Stimulated activated memory B cell treated with anti-CD40 and anti-IgM and Interleukin-4, amounts not matched to agents 10 μg/mL and 1 μg/mL and 100 μg/mL, for 72 hours (primary cell): ENCODE measurements at regions not wholly inside any gene's neighbourhood (a gene's known extent, or its start where the extent isn't known, plus 50 kb on each side); places are given as distances from the start of the nearest gene placed in this dataset.
"Not testable (repeated sequence)": the region's sequence is repeated elsewhere in the genome, so short reads cannot be mapped to it uniquely, and the experiment has no call there.

Source experiments
- ATAC-seq: fragments of 150-1000 bp; cut with Tn5 transposase; 2 replicates; pipeline ENCODE4 v1.10.0; 2021
- H3K27ac Mint-ChIP-seq: one replicate; pipeline ENCODE4 v1.8.0; 2022; ENCODE audit warnings: mild to moderate bottlenecking, mixed read lengths
- H3K27me3 Mint-ChIP-seq: one replicate; pipeline ENCODE4 v1.8.0; 2022; ENCODE audit warnings: mixed read lengths
- H3K36me3 Mint-ChIP-seq: one replicate; pipeline ENCODE4 v1.8.0; 2022; ENCODE audit warnings: mixed read lengths
- H3K4me1 Mint-ChIP-seq: one replicate; pipeline ENCODE4 v1.8.0; 2022; ENCODE audit warnings: mixed read lengths
- H3K4me3 Mint-ChIP-seq: one replicate; pipeline ENCODE4 v1.8.0; 2022; ENCODE audit warnings: mild to moderate bottlenecking, moderate library complexity, mixed read lengths
- H3K9me3 Mint-ChIP-seq: one replicate; pipeline ENCODE4 v1.8.0; 2022; ENCODE audit warnings: mixed read lengths

GRCh38 chr10:65413001-65413400 is 1512.8 kb upstream of the LRRTM3 start:
- no peak overlapping the region for H3K4me3 Mint-ChIP-seq
- ATAC-seq, result no peak

GRCh38 chr10:65415318-65415717 is 1510.5 kb upstream of the LRRTM3 start:
- Mint-ChIP-seq H3K4me1 (no peaks in the 10 kb centered on the region), H3K27ac (no peak overlapping the region), H3K36me3 (no peaks in the 10 kb centered on the region), H3K27me3 (no peaks in the 10 kb centered on the region), H3K9me3 (peaks cover 7% of the 10 kb centered on the region), H3K4me3 (no peak overlapping the region)
- ATAC-seq, result no peak

More at GRCh38 chr10:65413001-65413400, 1512.8 kb upstream of the LRRTM3 start:
- Mint-ChIP-seq H3K36me3 (no peaks in the 10 kb centered on the region), H3K27me3 (no peaks in the 10 kb centered on the region), H3K27ac (no peak overlapping the region), H3K9me3 (peaks cover 10% of the 10 kb centered on the region), H3K4me1 (no peaks in the 10 kb centered on the region)

DNA sequence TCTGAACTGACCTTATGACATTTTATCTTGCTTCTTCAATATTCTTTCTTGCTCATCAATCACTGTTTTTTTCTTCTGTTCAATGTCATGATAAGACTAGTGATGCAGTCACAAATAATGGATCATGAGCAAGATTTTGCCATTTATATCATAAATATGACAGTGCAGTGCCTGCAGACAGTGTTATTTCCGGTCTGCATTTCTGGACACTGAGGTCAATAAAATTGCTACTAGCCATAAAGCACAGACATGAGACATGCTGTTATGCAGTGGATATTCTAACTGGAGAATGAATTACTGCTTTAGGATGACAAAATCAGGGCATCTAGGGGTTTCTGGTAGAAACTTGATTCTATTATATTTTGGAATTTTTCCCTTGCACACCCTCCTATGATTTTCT is 1509.7 kb upstream of the LRRTM3 start:
- H3K36me3 Mint-ChIP-seq, result no peaks in the 10 kb centered on the region
- no peaks in the 10 kb centered on the region for H3K4me1 Mint-ChIP-seq
- H3K27ac Mint-ChIP-seq, result no peak overlapping the region
- no peak overlapping the region for H3K4me3 Mint-ChIP-seq
- H3K27me3 Mint-ChIP-seq, result no peaks in the 10 kb centered on the region
- peaks cover 7% of the 10 kb centered on the region for H3K9me3 Mint-ChIP-seq
- no peak for ATAC-seq

GRCh38 chr10:65419629-65420028 is 1506.2 kb upstream of the LRRTM3 start:
- Mint-ChIP-seq H3K36me3 (no peaks in the 10 kb centered on the region), H3K27me3 (no peaks in the 10 kb centered on the region), H3K4me3 (no peak overlapping the region), H3K9me3 (peaks cover 9% of the 10 kb centered on the region), H3K27ac (no peak overlapping the region), H3K4me1 (no peaks in the 10 kb centered on the region)
- no peak for ATAC-seq

DNA sequence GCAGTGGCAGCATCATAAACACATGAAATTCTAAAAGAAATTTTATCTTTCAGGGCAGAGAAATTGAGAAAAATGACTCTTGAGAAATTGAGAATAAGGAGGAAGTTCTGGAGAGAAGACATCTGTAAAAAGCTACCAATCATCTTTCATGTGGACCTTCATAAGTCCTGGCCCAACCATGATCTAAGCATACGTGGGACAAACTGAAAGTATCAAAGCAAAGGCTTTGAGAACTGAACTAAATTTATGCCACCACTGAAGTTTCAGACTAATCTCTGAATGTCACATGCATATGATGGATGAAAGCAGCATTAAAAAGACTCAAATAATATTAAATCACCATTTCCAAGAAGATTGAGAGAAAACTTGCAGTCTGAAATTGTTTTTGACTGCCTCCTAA is 1502.8 kb upstream of the LRRTM3 start:
- Mint-ChIP-seq H3K27me3 (no peaks in the 10 kb centered on the region), H3K36me3 (no peaks in the 10 kb centered on the region), H3K27ac (no peak overlapping the region), H3K9me3 (peaks cover 5% of the 10 kb centered on the region), H3K4me3 (no peak overlapping the region), H3K4me1 (no peaks in the 10 kb centered on the region)
- ATAC-seq, result no peak

DNA sequence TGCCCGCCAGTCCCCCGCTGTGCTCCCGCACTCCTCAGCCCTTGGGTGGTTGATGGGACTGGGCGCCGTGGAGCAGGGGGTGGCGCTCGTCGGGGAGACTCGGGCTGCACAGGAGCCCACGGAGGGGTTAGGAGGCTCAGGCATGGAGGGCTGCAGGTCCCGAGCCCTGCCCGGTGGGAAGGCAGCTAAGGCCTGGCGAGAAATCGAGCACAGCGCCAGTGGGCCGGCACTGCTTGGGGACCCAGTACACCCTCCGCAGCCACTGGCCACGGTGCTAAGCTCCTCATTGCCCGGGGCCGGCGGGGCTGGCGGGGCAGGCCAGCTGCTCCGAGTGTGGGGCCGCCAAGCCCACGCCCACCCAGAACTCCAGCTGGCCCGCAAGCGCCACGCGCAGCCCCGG is 1496.5 kb upstream of the LRRTM3 start:
- not testable (repeated sequence) for ATAC-seq

DNA sequence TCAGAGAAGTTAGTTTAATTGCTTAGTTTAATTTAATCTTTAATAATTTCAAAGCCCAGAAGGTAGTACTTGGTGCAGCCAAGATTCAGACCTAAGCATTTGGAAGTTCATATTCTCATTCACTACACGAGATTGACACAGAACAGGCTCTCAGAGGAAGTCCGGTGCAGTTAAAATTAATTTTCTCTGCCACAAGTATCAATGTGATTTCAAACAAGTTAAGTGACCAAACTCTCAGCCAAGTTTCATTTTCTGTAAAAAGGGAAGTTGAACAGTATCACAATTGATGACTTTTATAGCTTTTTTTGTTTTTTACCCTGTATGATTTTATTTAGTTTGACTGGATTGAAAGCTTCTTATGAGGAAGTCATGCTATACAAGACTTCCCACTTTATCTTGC is 1494.9 kb upstream of the LRRTM3 start:
- Mint-ChIP-seq H3K27ac (no peak overlapping the region), H3K36me3 (no peaks in the 10 kb centered on the region), H3K4me3 (no peak overlapping the region), H3K27me3 (no peaks in the 10 kb centered on the region), H3K9me3 (peaks cover 2% of the 10 kb centered on the region), H3K4me1 (no peaks in the 10 kb centered on the region)
- ATAC-seq, result no peak

More for the DNA sequence above, 1496.5 kb upstream of the LRRTM3 start:
- not testable (repeated sequence) for H3K27me3 Mint-ChIP-seq, H3K36me3 Mint-ChIP-seq, H3K27ac Mint-ChIP-seq, H3K4me1 Mint-ChIP-seq, H3K9me3 Mint-ChIP-seq, H3K4me3 Mint-ChIP-seq

DNA sequence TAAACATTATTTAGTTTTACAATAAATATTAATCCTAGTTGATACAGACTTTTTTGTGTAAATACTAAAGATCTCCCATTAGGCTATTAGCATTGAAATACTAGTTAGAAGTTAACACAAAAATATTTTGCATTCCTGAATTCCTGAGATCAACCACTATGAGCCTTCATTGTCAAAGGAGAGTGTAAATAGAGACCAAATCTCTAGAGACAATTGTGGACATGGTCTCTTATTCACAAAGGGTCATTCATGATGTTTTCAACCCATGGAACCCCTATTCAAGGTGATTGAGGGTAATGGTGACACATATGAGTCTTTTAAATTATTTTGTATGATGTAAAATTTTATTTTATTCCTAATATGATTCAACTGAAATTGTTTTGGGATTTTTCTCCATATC is 1454.8 kb upstream of the LRRTM3 start:
- Mint-ChIP-seq H3K36me3 (no peaks in the 10 kb centered on the region), H3K9me3 (peaks cover 6% of the 10 kb centered on the region), H3K27ac (no peak overlapping the region), H3K4me3 (no peak overlapping the region), H3K4me1 (no peaks in the 10 kb centered on the region), H3K27me3 (no peaks in the 10 kb centered on the region)
- no peak for ATAC-seq

GRCh38 chr10:65482848-65483247 is 1443.0 kb upstream of the LRRTM3 start:
- no peaks in the 10 kb centered on the region for H3K4me1 Mint-ChIP-seq
- no peaks in the 10 kb centered on the region for H3K27me3 Mint-ChIP-seq
- no peaks in the 10 kb centered on the region for H3K36me3 Mint-ChIP-seq
- no peak overlapping the region for H3K4me3 Mint-ChIP-seq
- H3K27ac Mint-ChIP-seq, result no peak overlapping the region
- ATAC-seq, result no peak
- H3K9me3 Mint-ChIP-seq, result peaks cover 6% of the 10 kb centered on the region

DNA sequence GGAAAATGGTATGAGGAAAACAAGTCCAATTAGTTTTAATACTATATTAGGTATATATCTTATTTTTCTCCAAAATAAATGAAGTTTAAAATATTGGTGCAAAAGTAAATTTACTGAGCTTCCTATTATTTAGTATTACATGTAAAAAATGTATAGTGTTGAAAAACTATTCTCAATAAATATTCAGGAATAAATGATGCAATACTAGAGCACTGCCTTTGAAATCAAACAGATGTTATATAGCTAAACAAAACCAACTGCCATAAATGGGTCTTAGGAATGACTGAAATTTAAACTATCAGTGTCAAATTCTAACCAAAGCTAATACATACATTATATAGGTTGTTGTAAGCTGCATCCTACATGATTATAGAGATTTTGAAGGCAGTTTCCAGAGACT is 1434.0 kb upstream of the LRRTM3 start:
- H3K4me3 Mint-ChIP-seq, result no peak overlapping the region
- no peaks in the 10 kb centered on the region for H3K9me3 Mint-ChIP-seq
- H3K27me3 Mint-ChIP-seq, result no peaks in the 10 kb centered on the region
- no peak overlapping the region for H3K27ac Mint-ChIP-seq
- no peaks in the 10 kb centered on the region for H3K36me3 Mint-ChIP-seq
- no peaks in the 10 kb centered on the region for H3K4me1 Mint-ChIP-seq
- ATAC-seq, result no peak

DNA sequence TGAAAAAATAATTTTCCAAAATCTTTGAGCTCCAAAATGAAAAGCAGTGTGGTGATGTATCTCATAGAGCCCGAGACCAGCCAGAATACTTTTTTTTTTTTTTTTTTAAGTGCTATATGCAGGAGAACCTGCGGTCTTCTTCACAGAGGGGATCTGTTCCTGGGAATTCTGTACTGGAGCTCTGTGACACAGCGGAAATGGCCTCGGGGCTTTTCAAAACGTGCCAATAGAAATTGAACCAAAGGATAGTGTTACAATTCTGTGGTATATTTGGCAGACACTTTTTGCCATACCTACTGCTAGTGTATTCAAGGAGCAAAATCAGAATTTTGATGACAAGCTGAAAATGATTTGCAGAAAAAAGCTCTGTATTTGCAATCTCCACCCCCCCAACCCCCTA is 1429.3 kb upstream of the LRRTM3 start:
- H3K4me1 Mint-ChIP-seq, result no peaks in the 10 kb centered on the region
- H3K27ac Mint-ChIP-seq, result no peak overlapping the region
- H3K27me3 Mint-ChIP-seq, result no peaks in the 10 kb centered on the region
- no peak overlapping the region for H3K4me3 Mint-ChIP-seq
- no peak for ATAC-seq
- no peaks in the 10 kb centered on the region for H3K9me3 Mint-ChIP-seq
- no peaks in the 10 kb centered on the region for H3K36me3 Mint-ChIP-seq

DNA sequence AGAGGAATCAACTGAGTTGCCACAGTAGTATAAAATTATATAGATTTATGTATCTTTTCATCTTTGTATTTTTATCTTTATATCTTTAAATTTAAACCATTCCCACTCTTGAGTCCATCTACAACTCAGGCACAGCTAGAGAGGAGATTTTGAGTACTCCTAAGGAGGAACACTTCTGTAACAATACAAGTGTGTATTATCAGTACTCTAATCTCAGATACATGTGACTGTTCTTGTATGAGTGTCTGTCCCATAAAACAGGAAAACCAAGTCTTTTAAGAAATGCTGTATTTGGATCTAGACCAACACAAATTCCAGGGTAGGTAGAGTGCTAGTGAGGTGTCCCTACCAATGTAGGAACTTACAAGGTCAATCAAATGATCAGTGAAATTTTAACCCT is 1428.0 kb upstream of the LRRTM3 start:
- Mint-ChIP-seq H3K4me3 (no peak overlapping the region), H3K36me3 (no peaks in the 10 kb centered on the region), H3K27ac (no peak overlapping the region), H3K9me3 (no peaks in the 10 kb centered on the region), H3K4me1 (no peaks in the 10 kb centered on the region), H3K27me3 (no peaks in the 10 kb centered on the region)
- no peak for ATAC-seq

DNA sequence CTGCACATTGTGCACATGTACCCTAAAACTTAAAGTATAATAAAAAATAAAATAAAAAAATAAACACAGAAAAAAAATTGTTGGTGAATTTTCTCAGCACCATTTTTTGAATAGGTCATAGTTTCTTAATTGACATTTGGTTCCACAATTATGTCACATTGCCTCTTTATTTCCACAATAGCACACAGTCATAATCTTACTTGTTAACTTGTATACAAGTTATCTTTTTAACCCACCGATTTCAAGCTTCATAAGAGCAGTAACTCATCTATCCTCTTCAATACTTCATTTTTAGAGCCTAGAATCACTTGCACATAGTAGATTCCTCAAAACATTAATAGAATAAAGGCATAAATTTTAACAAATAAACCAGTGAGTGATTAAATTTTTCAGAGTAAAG is 1425.1 kb upstream of the LRRTM3 start:
- Mint-ChIP-seq H3K4me3 (no peak overlapping the region), H3K4me1 (no peaks in the 10 kb centered on the region), H3K36me3 (no peaks in the 10 kb centered on the region), H3K9me3 (peaks cover 1% of the 10 kb centered on the region), H3K27me3 (no peaks in the 10 kb centered on the region), H3K27ac (no peak overlapping the region)
- ATAC-seq, result no peak

DNA sequence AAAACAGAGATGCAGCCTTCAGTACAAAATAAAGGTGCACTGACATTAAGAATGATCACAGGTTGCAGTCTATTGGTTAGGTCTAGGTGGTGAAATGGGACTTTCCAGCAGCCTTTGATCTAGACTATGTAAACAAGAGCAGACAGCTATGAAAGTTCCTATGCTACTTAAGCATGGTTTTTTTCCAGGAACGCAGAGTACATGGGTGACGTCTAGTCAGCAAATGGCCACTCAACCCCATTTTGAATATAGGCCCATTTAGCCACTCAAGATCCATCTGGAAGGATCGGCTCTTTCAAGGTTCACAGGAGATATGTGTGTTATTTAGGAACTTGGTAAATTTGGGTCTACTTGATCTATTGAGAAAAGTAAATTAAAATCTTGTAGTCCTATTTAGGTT is 1424.6 kb upstream of the LRRTM3 start:
- Mint-ChIP-seq H3K36me3 (no peaks in the 10 kb centered on the region), H3K4me3 (no peak overlapping the region), H3K27ac (no peak overlapping the region), H3K9me3 (peaks cover 3% of the 10 kb centered on the region), H3K4me1 (no peaks in the 10 kb centered on the region), H3K27me3 (no peaks in the 10 kb centered on the region)
- ATAC-seq, result no peak

- H3K27me3 Mint-ChIP-seq, result no peaks in the 10 kb centered on the region
- H3K27ac Mint-ChIP-seq, result no peak overlapping the region
- no peaks in the 10 kb centered on the region for H3K4me1 Mint-ChIP-seq
- no peak overlapping the region for H3K4me3 Mint-ChIP-seq
- ATAC-seq, result no peak
- no peaks in the 10 kb centered on the region for H3K9me3 Mint-ChIP-seq
- no peaks in the 10 kb centered on the region for H3K36me3 Mint-ChIP-seq
These were observed 1407.5 kb upstream of the LRRTM3 start for GRCh38 chr10:65518379-65518778.

DNA sequence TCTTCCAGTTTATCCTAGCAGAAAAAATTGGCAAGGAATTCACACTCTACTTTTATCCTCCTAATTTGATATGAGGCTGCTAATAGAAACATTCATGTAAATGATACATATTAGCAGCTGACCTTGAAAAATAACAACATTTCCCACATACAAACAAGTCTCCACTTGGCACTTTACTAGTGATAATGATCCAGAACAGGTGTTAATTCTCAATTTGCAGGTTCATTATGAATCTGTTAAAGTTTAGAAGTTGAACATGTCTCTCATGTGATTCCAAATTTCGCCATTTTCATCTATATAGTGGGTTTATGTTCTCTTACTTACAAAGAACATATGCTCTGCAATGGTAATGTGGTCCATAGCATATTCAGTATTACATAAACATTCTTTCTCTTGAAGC is 1396.8 kb upstream of the LRRTM3 start:
- H3K27ac Mint-ChIP-seq, result no peak overlapping the region
- peaks cover 2% of the 10 kb centered on the region for H3K9me3 Mint-ChIP-seq
- no peaks in the 10 kb centered on the region for H3K27me3 Mint-ChIP-seq
- no peak for ATAC-seq
- no peaks in the 10 kb centered on the region for H3K4me1 Mint-ChIP-seq
- H3K36me3 Mint-ChIP-seq, result no peaks in the 10 kb centered on the region
- no peak overlapping the region for H3K4me3 Mint-ChIP-seq

DNA sequence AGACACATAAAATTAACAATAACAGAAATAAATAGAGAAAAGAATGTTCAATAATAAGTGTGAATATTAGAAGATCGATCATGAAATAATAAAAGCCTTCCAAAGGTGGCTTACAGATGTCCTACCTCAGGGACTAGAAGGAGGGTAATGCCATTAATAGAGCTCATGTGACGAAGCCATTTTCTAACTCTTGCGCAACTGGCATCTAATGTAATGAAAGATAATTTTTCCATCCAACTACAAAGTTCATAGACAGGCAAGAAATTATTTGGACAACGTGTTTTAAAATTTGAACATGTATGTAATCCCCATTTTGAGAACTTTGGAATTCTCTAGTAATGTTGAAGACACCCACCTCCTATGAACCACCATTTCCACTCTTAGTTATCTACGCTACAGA is 1394.3 kb upstream of the LRRTM3 start:
- H3K36me3 Mint-ChIP-seq, result no peaks in the 10 kb centered on the region
- H3K27me3 Mint-ChIP-seq, result no peaks in the 10 kb centered on the region
- H3K9me3 Mint-ChIP-seq, result peaks cover 2% of the 10 kb centered on the region
- H3K27ac Mint-ChIP-seq, result no peak overlapping the region
- H3K4me1 Mint-ChIP-seq, result no peaks in the 10 kb centered on the region
- H3K4me3 Mint-ChIP-seq, result no peak overlapping the region
- ATAC-seq, result no peak
